ENCODE measurements at regions not wholly inside any gene's neighbourhood (a gene's known extent, or its start where the extent isn't known, plus 50 kb on each side); places are given as distances from the start of the nearest gene placed in this dataset.
A peak's percentile ranks its signal among the peaks of the same experiment; 100 is the strongest.

GRCh38 chrX:14476205-14476604, 53.1 kb upstream of the GLRA2 start:
- DNase-seq (ENCODE audit: low spot score): peak; percentile 53
- BruUV-seq (replicated peaks): no TSS peak
- no peaks in the 10 kb centered on the region for H3K27me3 ChIP-seq (replicated peaks; ENCODE audit: insufficient read depth, low read depth, low read length, poor library complexity)
- intact Hi-C loops (cut with micrococcal nuclease; ENCODE audit: unreplicated experiment): no loop called here
- ChIA-PET CTCF (interaction anchor here (0.6 kb wide), 1 partner anchor 97 kb away, joined by 5 read pairs; no protein-coding TSS in a partner anchor), POLR2A (ENCODE audit: low non-redundant PET) (interaction anchor here (0.6 kb wide), 1 partner anchor 283 kb away, joined by 3 read pairs; no protein-coding TSS in a partner anchor)
- no peak for TF ChIP-seq CTCF (conservative IDR thresholded peaks at IDR 0.05; ENCODE audit: low read depth, low read length)
- TF ChIP-seq EZH2 (IDR thresholded peaks at IDR 0.05; ENCODE audit: borderline replicate concordance, low read depth, low read length, poor library complexity, severe bottlenecking): no peak
- H3K27ac ChIP-seq (ENCODE audit: low read depth, low read length, poor library complexity, severe bottlenecking): no peak overlapping the region
- H3K9me3 ChIP-seq (ENCODE audit: low read depth, low read length, poor library complexity, severe bottlenecking): no peaks in the 10 kb centered on the region
- H3K36me3 ChIP-seq (ENCODE audit: insufficient read depth, low read length, poor library complexity, severe bottlenecking): no peaks in the 10 kb centered on the region
- no peaks in the 10 kb centered on the region for H3K4me1 ChIP-seq (ENCODE audit: insufficient read depth, low read length, poor library complexity, severe bottlenecking)
- no peak overlapping the region for H3K4me3 ChIP-seq (ENCODE audit: low read depth, low read length, poor library complexity, severe bottlenecking)

- Histone ChIP-seq H3K27me3 (replicated peaks; ENCODE audit: insufficient read depth, low read depth, low read length, poor library complexity) (no peaks in the 10 kb centered on the region), H3K36me3 (ENCODE audit: insufficient read depth, low read length, poor library complexity, severe bottlenecking) (no peaks in the 10 kb centered on the region), H3K4me3 (ENCODE audit: low read depth, low read length, poor library complexity, severe bottlenecking) (no peak overlapping the region), H3K4me1 (ENCODE audit: insufficient read depth, low read length, poor library complexity, severe bottlenecking) (no peaks in the 10 kb centered on the region), H3K27ac (ENCODE audit: low read depth, low read length, poor library complexity, severe bottlenecking) (no peak overlapping the region), H3K9me3 (ENCODE audit: low read depth, low read length, poor library complexity, severe bottlenecking) (no peaks in the 10 kb centered on the region)
- ChIA-PET POLR2A (ENCODE audit: low non-redundant PET) (no interaction called here), CTCF (no interaction called here)
- no peak for TF ChIP-seq EZH2 (IDR thresholded peaks at IDR 0.05; ENCODE audit: borderline replicate concordance, low read depth, low read length, poor library complexity, severe bottlenecking)
- TF ChIP-seq CTCF (conservative IDR thresholded peaks at IDR 0.05; ENCODE audit: low read depth, low read length): no peak
- no peak for DNase-seq (ENCODE audit: low spot score)
- intact Hi-C loops (cut with micrococcal nuclease; ENCODE audit: unreplicated experiment): no loop called here
- BruUV-seq (replicated peaks): no TSS peak
These were observed 79.6 kb upstream of the GLRA2 start for GRCh38 chrX:14449773-14450172.

GRCh38 chrX:14448406-14448805, 80.9 kb upstream of the GLRA2 start:
- ChIA-PET POLR2A (ENCODE audit: low non-redundant PET) (no interaction called here), CTCF (no interaction called here)
- TF ChIP-seq CTCF (conservative IDR thresholded peaks at IDR 0.05; ENCODE audit: low read depth, low read length): no peak
- no peak for TF ChIP-seq EZH2 (IDR thresholded peaks at IDR 0.05; ENCODE audit: borderline replicate concordance, low read depth, low read length, poor library complexity, severe bottlenecking)
- Histone ChIP-seq H3K27ac (ENCODE audit: low read depth, low read length, poor library complexity, severe bottlenecking) (no peak overlapping the region), H3K9me3 (ENCODE audit: low read depth, low read length, poor library complexity, severe bottlenecking) (no peaks in the 10 kb centered on the region), H3K4me3 (ENCODE audit: low read depth, low read length, poor library complexity, severe bottlenecking) (no peak overlapping the region), H3K27me3 (replicated peaks; ENCODE audit: insufficient read depth, low read depth, low read length, poor library complexity) (no peaks in the 10 kb centered on the region), H3K36me3 (ENCODE audit: insufficient read depth, low read length, poor library complexity, severe bottlenecking) (no peaks in the 10 kb centered on the region), H3K4me1 (ENCODE audit: insufficient read depth, low read length, poor library complexity, severe bottlenecking) (no peaks in the 10 kb centered on the region)
- DNase-seq (ENCODE audit: low spot score): no peak
- BruUV-seq (replicated peaks): no TSS peak
- intact Hi-C loops (cut with micrococcal nuclease; ENCODE audit: unreplicated experiment): no loop called here

All from A673 (cell line).